ENCODE measurements at regions not wholly inside any gene's neighbourhood (a gene's known extent, or its start where the extent isn't known, plus 50 kb on each side); places are given as distances from the start of the nearest gene placed in this dataset.
"Not testable (repeated sequence)": the region's sequence is repeated elsewhere in the genome, so short reads cannot be mapped to it uniquely, and the experiment has no call there.

DNA sequence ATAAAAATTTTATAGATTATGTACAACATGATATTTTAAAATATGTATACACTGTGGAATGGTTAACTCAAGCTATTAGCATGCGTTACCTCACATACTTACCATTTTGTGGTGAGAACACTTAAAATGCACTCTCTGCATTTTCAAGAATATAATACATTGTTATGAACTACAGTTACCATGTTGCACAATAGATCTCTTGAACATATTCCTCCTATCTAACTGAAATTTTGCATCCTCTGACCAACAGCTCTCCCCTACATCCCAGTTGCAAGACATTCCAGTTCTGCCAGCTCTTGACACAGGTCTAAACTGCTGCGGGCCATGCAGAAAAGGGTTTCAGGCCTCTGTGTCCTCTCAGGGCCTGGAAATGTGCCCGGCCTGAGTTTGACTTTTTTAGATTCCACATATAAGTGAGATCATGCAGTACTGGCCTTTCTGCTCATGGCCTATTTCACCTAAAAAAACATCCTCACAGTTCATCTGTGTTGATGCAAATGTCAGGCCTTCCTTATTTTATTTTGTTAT is 113.7 kb downstream of the CDCA7 start:
- DNase-seq, result no peak

DNA sequence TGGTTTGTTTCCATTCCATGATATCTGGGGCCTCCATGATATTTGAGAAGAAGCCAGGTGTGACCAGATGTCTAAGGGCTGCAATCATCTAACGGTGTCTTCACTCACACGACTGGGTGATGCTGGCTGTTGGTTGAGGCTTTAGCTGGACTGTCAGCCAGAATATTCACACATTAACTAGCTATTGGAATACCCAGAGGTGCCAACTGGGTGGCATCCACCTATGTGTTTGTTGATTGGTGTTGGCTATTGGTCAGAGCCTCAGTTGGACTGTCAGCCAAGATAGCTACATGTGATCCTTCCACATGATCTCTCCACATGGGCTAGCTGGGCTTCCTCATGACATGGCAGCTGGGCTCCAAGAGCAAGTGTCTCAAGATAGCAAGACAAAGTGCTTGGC is 117.4 kb downstream of the CDCA7 start:
- DNase-seq, result no peak

DNA sequence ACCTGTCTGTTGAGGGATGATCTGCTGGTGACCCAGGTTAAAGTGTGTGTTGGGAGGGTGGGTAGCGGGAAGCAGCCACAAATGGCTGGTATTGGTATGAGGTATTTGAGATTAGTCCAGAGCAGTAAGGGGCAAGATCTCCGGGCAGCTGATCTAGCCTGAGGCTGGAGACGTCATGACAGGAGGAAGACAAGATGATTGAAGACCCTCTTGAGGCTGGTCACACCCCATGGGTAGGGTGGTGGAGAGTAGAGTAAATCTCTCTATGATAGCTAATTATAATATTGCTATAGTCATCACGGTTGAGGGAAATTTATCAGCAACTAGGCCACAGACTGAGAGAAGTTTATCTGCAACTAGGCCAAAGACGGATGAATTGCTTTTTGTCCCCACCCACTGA is 128.5 kb downstream of the CDCA7 start:
- DNase-seq, result no peak

DNA sequence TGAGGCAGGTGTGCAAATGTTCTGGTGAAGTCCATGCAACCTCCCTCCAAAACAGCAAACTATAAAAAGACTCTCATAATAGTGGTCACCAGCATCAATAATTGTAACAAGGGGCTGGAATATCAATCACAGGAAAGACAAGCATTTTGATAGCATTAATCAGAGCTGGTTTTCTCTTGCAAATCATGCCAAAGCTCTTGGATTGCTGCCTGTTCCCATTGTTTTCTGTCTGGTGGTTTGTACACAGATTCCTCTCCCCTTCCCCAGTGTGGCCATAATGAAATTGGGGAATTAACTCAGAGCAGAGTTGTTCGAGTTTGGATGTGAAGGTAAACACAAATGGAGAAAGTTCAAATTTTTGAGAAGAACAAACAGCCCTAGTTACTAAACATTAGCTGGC is 134.2 kb downstream of the CDCA7 start:
- DNase-seq, result no peak

DNA sequence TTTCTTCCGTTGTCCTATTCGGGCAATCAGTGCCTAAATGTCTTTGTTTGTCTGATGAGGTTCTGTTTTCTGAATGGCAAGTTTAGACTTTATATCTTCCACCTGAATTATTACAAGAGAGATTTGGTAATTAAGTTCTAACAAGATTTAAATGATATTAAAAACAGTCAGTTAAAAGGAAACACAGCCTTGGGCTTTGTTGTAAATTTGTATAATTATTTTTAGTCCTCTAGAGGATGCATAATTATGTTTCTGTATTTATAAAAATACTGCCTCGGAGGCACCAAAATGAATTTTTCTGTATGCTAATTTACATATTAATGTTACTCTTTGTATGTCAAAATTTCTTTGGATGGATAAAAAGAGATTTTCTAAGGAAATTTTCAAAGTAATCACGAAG is 136.7 kb downstream of the CDCA7 start:
- DNase-seq, result no peak

DNA sequence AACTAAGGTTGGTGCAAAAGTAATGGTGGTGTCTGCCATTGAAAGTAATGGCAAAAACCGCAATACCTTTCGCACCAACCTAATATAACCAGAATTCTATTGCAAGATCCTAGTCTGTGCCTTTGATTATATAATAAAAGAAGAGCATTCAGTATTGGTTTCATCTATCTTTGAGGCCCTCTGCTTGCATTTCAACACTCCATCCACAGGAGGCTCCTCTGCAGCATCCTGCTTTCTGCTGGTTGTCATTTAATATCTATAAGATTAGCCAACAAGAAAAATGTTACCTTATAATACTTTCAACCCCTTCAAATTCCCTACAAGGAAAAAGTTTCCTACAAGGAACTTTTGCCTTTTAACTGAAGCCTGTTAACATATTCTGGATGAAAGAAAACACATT is 139.2 kb downstream of the CDCA7 start:
- no peak for DNase-seq

DNA sequence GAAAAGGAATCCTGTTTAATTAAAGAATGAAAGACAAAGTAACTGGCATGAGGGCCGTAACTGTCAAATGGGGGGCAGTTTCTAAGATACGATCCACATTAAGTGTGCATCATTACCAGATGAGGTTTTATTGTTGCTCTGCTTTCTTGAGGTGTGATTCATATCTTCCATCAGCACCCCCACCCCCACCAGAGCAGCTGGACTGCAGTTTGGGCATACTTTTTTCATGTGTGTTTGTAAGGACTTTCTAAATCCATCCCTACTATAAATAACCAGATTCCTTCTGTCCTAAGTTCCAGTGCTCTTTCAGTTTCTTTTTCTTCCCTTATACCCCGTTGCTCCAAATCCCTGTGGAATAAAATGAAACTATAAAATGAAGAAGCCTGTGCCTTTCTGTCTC is 142.1 kb downstream of the CDCA7 start:
- DNase-seq, result peak; percentile 71

DNA sequence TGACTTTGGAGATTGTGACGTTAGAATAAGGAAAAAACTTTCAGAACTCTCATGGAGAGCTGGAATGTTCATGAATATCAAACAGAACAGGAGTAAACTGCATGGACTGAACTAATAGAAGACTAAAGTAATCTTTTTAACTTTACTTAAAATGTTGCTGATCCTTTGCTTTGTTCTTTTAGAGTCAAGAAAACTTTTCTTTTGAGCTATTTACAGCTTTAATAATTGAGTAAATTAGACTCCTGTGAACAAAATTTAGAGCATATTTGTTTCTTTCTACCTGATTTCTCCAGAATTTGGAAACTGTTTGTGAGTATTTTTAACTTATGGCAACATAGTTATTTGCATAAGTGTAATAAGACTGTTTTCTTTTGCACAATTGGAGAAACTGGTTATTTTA is 146.3 kb downstream of the CDCA7 start:
- no peak for DNase-seq

DNA sequence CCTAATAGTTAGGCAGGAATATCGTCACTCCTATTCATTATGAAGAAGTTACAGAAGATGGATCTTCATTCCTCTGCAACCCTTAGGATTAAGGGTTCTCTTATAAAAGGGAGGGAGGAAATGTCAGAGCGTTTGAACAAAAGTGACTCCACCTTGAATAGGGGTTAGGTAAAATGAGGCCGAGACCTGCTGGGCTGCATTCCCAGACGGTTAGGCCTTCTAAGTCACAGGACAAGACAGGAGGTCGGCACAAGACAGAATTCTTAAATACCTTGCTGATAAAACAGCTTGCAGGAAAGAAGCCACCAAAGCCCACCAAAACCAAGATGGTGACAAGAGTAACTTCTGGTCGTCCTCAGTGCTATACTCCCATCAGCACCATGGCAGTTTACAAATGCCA is 147.6 kb downstream of the CDCA7 start:
- DNase-seq, result no peak

DNA sequence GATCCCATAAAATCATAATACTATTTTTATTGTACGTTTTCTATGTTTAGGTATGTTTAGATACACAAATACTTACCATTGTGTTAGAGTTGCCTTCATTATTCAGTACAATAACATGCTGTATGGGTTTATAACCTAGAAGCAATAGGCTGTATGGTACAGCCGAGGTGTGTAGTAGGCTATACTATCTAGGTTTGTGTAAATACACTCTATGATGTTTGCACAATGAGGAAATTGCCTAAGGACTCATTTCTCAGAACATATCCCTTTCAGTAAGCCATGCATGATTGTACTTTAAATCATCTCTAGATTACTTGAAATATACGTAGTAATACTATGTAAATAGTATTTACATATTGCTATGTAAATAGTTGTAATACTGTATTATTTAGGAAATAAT is 156.7 kb downstream of the CDCA7 start:
- DNase-seq, result no peak

DNA sequence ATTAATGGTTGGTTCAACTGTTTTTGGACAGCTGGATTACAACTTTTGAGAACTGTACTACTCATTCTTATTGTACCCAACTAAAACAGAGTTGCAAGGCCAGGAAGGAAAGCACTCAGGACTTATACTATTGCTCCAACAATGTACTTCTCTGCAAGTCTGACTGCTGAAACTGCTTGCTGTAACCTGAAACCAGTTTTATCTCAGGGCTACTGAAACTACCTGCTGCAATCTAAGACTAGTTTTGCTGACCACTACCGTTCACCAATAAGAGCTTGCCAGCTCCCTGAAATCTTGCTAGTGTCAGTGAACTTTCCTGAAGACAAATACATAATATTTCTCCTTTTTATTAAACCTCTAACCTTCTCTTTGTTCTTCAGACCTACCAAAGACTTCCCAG is 157.3 kb downstream of the CDCA7 start:
- no peak for DNase-seq

DNA sequence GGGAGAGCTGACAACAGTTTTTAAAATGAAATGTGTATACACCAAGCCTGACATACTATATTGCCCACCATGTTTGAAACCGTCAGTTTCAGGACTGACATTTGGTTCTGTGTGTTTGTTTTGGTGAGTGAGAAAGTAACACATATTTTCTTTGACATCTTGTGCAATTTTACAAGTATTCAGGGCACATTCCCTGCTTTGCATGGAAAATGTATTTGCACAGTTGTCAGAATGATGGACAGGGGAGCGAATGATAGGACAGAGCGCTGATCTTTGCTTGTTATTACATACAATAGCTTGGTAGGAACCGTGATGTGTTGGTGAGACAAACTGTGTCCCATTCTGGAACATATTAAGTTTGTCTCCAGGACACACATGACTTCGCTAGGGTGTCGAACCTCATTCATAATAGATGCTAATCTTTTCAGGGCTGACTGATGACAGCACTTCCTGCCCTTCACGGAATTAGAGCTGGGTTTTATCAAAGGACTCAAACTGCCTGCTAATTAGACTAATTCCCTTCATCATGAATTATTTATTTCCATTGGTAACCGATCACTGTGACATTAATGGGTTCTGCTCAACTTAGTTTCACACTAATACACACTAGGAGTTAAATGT is 158.5 kb downstream of the CDCA7 start:
- DNase-seq, result no peak

DNA sequence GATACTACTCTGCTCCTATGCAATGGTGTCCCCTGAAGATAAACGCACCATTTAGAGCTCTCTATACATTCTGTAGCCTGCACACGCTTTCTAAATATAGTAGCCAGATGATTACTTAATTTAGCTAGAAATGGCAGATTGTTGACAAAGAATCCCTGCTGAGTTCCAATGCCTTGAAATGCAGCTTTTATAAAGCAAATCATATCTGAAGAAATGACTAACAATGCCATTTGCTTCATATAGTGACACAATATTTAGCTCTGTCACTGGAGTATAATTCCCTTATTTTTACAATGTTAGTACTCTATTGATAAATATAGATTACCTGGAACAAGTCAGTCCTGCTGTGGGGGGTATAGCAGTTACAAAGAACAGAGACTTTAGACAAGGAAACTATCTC is 166.2 kb downstream of the CDCA7 start:
- DNase-seq, result no peak

DNA sequence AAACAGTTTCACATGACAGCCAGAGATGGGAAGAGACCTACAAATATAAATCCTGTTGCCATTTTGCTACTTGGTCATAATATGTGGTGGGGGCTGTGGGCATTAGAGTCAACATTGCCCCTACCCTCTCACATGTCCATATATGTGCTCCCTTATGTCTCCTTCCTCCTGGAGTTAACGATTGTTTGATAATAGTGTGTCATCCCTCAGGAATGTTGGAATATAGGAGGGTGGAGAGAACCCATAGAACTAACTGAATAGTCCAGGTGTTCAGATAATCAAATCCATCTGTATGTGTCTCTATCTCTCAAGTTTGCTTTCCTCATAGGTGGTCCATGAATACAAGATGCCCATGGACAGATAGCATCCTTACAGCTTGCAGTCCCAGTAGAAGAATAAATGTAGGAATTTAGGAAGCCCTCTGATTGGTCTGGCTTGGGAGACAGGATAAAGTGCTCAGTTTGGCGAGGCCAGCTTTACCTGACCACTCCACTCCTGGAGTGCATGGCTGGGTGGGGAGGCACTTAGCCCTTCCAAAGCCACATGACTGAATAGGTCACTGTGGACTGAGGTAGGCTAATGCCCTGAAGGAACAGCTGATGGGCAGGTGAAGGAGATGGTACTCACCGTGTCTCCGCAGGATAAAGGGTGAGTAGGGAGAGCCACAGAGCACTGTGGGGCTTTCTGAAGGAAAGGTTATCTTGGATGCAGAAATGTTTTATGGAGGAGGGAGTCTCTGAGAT is 166.9 kb downstream of the CDCA7 start:
- no peak for DNase-seq

DNA sequence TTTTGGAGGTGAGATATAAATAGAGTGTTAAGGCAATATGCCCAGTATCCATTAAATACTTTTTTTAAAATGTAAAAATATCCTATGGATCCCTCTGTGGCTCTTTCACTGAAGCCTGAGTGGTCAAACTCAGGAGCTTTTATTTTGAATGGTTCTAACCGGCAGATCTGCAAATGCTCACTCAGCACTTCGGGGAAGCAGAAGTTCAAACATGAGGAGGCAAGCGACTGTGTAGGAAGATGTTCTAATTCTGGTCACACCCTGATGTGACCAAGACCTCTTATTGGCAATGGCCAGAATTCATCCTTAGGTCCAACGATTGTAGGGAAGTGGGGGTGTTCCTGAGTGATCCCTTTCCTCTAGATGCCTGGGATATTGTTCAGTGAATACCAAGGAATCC is 168.8 kb downstream of the CDCA7 start:
- DNase-seq, result no peak

DNA sequence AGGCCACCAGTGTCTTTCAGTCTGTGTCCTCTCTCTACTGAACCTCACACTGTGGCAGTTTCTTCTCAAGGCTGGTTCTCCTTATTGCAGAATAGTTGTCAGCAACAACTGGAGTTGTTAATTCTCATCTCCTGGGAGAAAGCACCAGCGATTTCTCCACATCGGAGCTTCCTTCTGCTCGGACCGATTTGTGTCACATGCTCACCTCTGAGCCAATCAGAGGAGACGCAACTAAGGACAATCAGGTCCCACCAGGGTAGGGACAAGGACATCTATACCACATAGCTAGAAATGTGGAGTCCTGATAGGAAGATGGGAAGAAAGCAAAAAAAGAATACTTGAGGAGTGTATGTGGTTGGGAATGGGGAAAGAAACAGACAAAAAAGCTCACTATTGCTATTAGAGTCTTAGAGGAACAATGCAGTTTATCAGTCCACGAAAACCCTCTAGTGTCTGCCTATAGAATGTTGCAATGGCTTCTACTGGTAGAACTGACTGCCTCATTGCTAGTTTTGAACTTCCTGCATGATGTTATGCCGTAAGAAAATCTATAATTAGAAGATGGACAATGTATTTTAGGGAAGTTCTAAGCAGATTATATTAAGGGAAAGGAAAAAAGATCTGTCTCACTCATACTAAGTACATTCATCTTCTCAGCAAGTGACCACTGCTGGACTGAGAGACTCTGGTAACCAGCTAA is 169.7 kb downstream of the CDCA7 start:
- no peak for DNase-seq

DNA sequence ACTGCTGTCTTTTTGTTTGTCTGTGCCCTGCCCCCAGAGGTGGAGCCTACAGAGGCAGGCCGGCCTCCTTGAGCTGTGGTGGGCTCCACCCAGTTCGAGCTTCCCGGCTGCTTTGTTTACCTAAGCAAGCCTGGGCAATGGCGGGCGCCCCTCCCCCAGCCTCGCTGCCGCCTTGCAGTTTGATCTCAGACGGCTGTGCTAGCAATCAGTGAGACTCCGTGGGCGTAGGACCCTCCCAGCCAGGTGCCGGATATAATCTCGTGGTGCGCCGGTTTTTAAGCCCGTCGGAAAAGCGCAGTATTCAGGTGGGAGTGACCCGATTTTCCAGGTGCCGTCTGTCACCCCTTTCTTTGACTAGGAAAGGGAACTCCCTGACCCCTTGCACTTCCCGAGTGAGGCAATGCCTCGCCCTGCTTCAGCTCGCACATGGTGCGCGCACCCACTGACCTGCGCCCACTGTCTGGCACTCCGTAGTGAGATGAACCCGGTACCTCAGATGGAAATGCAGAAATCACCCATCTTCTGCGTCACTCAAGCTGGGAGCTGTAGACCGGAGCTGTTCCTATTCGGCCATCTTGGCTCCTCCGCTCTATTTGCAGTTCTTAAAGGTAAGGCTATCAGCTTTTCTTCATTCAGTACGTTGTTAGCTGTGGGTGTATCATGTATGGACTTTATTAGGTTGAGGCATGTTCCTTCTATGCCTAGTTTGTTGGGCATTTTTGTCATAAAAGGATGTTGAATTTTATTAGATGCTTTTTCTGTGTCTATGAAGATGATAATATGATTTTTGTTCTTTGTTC is 178.3 kb downstream of the CDCA7 start:
- DNase-seq, result not testable (repeated sequence)

DNA sequence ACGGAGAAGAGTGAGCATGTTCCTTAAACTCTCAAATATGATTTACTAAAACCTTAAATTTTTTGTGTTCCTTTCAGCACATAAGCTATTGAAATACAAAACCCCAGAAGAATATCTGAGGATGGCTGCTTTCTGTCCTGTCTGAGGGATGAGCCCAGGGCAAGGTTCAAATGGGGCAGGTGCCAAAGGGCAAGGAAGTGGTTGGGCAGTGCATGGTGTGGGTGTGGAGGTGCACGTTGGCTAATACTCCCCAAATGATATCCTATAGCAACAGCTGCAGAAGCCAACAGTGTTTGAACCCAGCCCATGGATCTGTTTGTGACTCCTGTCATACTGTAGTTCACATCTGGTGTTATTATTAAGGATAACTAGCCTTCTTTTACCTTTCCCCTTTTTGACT is 183.0 kb downstream of the CDCA7 start:
- DNase-seq, result no peak

DNA sequence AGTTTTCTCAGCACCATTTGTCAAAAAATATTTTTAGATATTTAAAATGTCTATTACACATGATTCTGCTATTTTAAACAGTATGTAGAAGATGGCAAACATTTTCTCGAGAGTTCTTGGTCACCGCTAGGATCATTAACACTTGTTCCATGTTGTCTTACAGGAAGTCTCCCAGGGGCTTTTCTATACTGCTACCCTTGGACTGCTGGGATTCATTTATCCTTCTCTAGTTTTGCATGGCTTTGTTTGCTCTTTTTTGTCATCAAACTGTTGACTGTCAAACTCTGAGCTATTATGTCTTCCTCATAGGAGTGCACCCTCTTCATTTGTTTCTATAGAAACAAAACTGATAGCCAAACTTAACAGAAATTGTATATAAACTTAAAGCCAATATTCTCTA is 184.9 kb downstream of the CDCA7 start:
- no peak for DNase-seq

DNA sequence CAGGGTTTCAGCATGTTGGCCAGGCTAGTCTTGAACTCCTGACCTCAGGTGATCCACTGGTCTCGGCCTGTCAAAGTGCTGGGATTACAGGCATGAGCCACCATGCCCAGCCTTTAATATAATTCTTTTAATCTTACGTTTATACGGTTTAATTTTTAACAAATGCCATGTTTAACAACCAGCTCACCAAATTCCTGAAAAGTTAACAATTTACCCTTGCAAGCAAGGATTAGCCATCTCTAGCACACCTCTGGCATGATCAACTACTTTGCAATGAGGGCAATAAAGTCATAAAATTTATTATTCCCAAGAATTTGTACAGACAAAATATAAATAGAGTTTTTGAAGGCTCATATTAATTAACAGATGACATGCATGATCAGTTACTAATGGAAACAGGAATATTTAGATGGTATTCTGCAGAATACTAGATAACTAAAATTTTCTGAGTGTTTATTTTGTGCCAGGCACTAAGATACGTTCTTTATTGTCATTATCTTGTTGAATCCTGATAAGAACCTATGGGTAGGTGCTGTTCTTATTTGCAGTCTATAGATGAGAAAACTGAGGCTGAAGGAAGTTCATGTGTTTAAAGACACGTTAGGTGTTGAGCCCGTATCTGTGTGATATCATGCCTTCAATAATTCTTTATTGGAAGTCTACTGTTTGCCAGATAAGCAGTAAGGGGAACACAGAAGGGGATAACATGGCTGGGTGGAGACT is 190.1 kb downstream of the CDCA7 start:
- DNase-seq, result no peak

DNA sequence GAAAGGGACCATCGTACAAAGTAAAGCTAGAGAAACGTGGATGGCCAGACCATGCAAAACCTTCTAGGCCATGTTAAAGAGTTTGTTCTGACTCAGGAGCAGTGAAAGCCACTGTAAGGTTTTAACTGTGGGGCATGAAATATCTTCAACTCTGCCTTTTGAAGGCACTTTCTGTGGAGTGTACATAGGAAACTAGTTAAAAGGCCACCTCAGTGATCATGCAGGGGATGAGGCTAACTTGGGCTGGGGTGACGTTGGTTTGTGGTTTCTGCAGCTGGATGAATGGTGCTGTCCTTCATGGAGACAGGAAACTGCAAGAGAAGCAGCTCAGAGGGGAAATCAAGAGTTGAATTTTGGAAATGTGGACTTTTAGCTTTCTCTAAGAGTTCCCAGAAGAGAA is 190.7 kb downstream of the CDCA7 start:
- peak; percentile 44 for DNase-seq

DNA sequence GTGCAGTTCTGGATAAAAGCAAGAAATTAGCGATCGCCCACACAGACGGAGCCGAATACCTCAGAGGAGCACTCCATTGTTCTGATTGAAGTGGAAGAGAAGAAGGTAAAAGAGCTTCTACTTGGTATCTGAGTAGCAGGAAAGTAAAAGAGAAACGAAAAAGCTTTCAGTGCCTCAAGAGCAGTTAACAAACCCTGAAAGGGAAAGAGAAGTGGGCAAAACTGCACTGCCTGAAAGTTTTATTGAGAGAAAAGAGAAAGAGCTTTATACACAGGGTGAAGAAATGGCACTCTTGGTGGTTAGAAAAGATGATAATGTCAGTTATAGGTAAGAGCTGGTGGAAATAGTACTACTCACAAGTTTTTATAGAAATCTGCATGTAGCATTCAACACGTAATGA is 192.8 kb downstream of the CDCA7 start:
- no peak for DNase-seq
